GM19467 (cell line): ENCODE measurements at regions not wholly inside any gene's neighbourhood (a gene's known extent, or its start where the extent isn't known, plus 50 kb on each side); places are given as distances from the start of the nearest gene placed in this dataset.

Experiments
- ATAC-seq: cut with Tn5 transposase; IDR thresholded peaks from one replicate; pipeline ENCODE4 v1.9.1; 2021; ENCODE audit warnings: mild to moderate bottlenecking, moderate library complexity; ENCODE audit not compliant: unreplicated experiment

DNA sequence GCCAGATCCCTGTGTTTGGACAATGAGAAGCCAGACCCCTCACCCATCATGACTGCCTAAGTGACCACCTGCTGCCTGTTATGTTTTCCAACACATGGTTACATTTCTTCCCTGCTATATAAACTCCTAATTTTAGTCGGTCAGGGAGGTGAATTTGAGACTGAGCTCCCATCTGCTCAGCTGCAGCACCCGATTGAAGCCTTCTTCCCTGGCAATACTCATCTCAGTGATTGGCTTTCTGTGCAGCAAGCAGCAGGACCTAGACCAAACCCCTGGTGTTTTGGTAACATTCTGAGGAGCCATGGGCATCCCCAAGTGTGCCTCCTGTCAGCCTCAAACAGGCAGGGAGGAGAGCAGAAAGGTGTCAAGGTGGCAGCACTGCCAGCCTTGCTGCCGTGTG lies 141.2 kb downstream of the CD8B2 start:
- no peak for ATAC-seq

DNA sequence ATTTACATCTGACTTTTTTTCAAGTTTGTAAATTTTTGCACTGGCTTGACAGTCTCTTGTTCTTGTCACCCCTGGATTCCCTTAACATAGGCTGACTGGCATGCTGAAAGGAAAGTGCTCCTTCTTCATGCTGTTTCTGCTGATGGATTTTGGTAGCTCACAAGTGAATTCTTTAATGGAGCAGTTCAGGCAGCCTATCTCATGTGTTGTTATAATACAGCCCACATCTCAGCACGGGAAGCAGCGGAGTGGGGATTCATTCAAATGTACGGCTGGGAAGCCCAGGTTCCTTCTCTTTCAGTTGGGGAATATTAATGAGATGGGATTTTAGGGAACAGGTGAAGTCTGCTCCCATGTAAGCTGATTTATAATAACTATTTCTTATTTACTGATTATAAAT lies 142.8 kb downstream of the CD8B2 start:
- ATAC-seq, result no peak

DNA sequence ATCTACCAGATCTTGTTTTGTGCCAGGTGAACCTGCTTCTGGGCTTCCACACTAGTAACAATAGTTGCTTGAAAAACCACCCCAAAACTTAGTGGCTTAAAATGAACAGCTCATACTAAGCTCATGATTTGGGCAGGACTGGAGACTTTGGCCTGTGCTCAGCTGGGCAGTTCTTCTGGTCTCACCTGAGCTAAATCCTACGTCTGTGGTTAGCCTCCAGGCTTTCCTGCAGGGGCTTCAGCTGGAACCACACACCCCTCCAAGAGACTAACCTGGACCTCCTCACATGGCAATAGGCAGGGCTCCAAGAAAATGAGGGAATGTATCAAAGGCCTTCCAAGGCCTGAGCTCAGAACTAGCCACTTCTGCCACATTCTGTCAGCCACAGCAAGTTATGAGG lies 144.1 kb downstream of the CD8B2 start:
- ATAC-seq, result no peak

DNA sequence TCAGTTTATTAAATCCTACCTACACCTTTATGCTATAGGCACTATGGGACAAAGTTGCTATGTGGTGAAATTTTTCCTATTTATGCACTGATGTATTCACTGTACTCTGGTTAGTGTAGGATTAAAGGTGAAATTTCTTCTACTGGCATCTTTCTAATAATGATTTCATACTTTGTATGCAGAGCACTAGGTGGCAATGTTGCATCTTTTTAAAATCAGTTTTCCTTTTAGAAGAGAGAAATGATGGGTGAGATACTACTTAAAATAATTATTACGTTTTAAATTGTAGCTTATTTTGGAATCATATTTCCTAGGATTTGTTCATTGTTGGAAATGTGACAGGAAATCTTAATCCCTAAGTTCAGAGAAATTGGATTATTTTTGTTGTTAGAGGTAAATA lies 150.9 kb downstream of the CD8B2 start:
- no peak for ATAC-seq

DNA sequence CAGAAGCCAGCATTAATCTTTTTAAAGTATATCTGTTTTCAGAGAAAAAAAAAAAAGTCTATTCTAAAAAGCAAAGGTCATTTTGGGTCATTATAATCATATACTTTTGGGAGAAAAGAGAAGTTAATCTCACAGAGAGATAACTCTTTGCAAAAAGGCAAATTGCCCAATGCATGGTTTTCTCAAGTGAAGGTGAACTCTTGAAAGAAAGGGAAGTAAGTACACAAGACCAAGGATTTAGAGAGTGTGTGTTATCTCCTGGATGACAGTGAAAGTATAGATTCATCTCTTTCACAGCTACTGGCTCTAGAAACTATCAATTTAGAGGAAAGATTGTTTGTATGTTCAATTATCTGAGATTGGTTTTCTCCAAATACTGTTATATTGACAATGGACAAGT lies 151.4 kb downstream of the CD8B2 start:
- ATAC-seq, result no peak

DNA sequence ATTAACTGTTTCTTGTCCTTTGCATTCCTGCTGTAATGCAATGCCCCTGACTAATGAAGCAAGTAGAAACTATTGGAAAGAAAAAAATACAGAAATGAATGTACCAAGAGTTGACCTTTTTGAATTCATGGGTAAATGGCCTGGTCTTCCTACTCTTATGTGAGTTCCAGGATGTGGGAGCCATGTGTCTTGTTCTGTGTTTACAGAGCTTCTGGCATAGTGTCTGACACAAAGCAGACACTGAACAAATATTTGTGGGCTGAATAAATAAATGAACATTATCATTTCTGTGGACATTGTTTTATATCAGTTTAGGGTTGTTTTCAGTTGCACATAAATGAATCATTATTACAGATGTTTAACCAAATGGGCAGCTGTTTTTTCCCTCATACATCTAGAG lies 155.5 kb downstream of the CD8B2 start:
- no peak for ATAC-seq

DNA sequence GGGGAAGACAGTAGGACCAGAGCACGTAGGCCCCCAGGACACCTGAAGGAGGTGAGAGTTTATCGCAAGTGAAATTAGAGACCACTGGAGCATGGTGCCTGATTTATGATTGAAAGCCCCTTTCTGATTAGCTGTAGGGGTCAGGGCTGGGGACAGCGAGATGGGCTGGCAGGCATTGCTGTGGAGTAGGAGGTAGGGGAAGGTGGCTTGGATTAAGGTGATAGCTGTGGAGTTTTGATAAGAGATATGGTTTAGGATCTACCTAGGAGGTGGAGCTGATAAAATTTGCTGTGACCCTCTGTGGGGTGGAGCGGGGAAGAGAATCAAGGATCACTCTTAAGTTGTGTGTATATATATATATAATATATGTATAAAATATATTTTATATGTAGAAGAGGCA lies 157.5 kb downstream of the CD8B2 start:
- no peak for ATAC-seq

DNA sequence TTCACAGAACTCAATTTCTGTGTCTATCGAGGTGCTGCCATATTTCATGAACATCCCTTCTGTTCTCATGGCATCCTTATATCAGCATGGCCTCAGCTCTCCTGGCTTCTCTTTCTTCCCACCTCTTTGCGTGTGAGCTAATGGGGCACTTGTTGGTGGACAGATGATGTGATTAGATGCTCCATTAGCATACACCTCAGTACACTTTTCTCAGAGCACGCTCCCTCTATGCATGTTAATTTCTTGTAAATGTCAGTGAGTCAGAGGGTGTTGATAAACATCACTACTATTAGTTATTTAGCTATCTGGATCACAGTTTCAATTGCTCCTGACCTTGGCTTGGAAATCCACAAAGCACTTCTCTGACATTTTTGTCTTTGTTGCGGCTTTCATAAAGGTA lies 159.4 kb downstream of the CD8B2 start:
- ATAC-seq, result no peak

DNA sequence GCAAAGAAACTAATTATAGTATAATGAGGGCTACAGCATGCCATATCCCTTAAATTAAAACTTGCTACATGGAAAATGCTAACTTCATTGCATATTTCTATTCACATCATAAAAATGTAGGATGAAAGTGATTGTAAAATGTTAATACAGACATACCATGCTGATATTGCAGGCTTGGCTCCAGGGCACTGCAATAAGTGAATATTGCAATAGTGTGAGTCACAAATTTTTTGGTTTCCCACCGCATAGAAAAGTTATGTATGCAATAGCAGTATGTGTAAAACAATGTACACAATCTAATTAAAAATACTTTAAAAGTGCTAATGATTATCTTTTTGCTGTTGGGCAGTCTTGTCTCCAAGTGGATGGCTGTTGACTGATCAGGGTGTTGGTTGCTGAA lies 162.1 kb downstream of the CD8B2 start:
- no peak for ATAC-seq

DNA sequence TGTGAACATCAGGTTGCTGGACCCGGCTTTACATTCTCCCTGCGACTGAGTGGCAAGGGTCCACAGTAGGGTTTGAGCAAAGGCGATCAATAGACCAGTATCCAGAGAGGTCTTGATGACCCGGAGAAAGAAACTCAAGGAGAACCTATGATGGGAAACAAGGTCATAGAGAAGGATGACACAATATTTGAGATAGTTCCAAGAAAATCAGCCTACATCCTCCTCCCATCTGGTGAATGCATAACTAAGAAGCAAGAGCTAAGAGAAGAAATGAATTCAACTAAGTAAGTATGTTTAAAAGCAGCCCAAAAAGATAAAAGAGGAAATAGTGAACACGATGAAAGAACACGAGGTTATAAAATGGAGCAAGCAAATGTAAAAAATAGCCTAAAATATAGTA lies 166.3 kb downstream of the CD8B2 start:
- no peak for ATAC-seq

DNA sequence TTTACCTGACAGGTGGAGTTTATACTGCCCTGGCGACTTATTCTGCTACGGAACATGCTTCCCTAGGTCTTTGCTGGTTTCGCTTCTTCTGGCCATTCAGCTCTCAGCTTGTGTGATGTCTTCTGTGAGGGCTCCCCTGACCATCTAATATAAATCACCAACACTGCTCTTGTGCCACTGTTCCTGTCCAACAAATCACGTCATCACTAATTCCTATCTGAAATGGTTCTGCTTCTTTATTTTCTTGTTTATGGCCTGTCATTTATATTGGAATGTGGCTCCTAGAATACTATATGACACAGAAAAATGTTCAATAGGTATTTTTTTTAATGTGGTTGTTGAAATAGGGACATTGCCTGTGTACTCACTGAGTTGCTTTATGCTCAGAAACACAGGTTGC lies 171.5 kb downstream of the CD8B2 start:
- no peak for ATAC-seq

DNA sequence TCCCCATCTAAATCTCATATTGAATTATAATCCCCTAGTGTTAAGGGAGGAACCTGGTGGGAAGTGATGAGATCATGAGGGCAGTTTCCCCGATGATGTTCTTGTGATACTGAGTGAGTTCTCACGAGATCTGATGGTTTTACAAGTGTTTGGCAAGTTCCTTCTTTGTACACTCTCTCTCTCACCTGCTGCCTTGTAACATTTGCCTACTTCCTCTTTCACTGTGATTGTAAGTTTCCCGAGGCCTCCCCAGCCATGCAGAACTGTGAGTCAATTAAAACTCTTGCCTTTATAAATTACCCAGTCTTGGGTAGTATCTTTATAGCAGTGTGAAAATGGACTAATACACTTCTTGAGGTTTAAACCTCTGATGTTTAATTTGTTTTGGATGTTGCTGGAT lies 177.5 kb downstream of the CD8B2 start:
- no peak for ATAC-seq

DNA sequence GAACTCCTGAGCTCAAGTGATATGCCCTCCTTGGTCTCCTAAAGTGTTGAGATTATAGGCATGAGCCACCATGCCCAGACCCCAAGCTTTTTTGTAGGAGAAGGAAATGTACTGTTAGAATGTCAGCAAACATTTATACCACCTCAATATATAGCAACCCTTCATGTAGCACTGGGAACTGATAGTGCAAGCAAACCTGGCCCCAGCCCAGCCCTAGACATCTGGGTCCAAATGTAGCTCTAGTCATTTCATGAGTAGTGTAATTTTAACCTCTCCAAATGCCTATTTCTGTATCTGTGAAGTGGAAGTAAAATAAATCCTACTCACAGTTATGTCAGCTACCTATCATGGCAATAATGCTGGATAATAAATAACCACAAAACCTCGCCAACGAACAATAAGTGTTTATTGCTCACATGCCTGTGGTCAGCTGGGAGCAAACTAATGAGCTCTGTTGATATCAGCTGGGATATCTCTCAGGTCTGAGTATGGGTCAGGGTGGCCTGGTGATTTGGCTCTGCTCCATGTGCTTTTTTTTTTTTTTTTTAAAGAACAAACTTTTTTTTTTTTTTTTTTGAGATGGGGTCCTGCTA lies 180.4 kb downstream of the CD8B2 start:
- no peak for ATAC-seq

DNA sequence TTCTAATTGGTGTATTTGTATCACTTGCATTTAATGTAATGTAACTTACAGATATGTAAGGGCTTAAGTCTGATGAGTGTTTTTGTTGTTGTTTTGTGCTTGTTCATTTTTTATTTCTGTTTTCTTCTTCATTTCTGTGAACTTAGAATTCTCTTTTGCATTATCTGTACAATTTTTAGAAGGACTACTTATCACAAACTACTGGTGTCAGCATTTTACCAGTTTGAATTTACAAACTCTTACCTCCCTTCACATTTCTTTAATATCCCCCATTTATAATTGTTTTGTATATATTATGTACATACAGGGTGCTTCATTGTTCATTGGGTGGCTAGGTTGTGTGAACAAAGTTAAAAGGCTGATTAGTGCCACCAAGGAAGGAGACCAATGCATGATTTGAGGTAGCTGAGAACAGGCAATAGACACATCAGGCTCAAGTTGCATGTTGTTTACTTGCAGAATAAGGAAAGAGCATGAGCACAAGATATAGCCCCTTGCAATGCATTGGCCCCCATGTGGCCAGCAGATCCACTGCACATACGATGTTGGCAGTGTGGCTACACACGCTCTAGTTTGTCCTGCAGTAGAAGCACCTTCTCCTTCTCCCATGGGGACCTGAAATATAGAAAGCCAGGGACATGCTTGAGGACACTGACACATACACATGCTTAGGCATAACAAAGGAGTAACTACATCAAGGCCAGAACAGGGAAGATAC lies 198.2 kb downstream of the CD8B2 start:
- no peak for ATAC-seq

DNA sequence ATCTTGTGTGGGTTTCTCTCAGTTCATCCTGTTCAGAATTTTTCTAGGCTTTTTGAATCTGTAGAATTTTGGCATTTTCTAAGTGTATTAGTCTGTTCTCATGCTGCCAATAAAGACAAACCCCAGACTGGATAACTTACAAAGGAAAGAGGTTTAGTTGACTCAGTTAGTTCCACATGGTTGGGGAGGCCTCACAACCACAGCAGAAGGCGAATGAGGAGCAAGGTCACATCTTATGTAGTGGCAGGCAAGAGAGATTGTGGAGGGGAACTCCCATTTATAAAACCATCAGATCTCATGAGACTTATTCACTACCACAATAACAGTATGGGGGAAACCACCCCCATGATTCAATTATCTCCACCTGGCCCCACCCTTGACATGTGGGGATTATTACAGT lies 199.2 kb downstream of the ST6GAL2 start:
- ATAC-seq, result no peak

DNA sequence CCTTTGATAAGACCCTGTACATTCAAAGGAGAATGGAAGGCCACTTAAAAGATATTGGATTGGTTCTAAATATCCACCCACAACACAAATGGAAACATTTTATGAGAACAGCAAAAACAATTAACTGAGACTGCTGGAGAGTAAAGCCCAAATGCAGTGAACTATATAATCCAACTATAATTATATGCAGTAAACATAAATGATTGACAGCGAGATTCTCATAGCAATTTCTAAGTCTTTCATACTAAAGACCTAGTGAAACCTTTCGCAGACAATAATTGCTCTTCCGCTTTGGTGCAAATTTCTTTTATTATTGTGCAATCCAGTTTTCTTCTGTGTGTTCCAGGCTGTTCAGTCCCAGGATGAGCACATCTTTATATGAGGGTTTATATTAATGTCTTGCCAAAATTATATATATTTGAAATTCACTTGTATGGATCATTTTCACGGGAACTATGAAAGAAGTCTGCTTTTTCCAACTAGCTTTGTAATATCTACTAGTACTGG lies 190.9 kb downstream of the ST6GAL2 start:
- ATAC-seq, result no peak

DNA sequence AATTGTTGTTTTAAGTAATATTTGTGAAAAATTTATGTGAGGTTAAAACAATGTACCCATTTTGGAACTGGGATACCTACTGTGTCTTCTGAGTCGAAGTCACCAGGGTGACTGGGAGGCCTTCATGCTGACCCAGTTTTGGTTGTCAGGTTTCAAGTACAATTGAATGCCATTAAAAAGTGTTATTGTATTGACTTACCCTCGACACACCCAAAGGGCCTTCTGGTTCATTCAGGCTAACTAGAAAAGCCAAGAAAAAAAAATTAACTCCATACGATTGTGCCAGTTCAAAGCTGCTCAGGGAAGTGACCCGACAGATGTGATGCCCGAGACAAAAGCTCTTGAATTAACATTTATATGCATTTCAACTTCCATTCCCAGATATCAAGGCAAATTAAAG lies 190.0 kb downstream of the ST6GAL2 start:
- ATAC-seq, result no peak

DNA sequence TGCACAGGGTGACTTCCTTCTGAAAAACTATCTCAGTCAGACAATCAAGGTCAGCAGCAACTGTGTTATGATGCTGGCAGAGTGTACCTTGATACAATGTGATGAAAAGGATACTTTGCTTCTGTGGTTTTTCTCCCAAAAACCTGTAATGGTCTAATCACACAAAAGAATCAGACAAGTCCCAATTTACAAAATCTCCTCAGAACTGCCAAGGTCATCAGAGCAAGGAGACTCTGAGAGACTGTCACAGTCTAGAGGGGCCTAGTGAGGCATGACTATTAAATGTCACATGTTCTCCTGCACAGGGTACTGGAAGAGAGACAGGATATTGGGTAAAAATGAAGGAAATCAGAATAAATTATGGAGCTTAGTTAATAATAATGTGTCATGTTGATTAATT lies 185.4 kb downstream of the ST6GAL2 start:
- no peak for ATAC-seq

DNA sequence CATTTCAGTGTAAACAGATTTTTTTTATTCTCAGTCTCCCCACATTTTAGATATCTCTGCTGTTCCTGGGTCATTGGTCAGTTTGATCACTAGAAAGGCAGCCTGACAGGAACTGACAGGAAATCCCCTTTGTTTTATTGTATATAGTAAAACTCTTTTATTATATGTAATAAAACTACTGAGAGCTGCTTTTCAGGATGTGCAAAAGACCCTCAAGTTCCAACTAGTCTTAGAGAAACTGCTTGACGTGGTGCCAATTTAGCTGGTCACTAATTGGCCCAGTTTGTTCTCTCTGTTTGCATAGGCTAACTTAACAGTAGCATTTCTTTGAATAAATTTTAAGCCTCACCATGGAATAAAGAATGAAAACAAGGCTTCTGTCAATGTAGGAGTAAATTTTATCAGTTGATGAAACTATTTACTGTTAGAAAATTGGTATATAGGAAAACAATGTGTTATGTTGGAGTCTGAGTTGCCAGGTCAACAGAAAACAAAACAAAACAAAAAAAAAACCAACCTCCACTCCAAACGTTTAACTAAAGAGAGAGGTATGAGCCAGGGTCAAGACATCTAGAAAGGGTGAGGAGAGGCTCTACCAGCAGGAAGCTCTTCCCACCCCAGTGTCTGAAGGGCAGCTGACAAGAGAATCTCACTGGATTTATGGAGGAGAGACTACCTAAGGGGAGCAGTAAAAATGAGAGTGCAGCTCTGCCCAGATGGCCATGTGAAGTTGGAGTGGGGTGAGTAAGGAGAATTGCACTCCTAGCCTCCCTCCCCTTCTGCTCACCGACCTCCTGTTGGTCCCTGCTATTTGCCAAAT lies 184.6 kb downstream of the ST6GAL2 start:
- ATAC-seq, result no peak

DNA sequence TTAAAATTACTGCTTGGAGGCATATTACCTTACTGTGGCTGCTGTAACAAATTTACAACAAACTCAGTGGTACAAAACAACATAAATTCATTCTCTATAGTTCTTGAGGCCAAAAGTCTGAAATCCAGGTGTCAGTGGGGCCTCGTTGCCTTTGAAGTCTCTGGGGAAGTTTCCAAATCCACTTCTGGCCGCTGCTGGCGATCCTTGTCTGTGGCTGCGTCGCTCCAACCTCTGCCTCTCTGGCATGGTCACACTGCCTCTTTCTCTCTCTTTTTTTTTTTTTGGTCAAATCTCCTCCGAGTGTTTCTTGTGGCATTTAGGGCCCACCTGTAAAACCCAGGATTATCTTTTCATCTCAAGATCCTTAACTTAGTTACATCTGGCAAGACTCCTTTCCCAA lies 182.8 kb downstream of the ST6GAL2 start:
- ATAC-seq, result no peak

DNA sequence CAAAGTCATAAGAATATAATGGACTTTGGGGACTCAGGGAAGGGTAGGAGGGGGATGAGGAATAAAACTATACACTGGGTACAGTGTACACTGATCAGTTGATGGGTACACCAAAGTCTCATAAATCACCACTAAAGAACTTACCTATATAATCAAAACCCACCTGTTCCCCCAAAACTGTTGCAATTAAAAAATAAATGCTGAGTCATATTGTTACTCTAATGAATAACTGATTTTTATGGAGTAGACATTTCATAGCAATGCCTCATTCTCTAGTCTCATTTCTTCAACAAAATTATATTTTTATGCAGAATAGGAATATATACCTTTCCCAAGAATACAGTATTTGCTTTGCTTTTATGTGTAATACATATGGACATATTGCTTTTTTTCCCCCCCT lies 181.2 kb downstream of the ST6GAL2 start:
- ATAC-seq, result no peak

DNA sequence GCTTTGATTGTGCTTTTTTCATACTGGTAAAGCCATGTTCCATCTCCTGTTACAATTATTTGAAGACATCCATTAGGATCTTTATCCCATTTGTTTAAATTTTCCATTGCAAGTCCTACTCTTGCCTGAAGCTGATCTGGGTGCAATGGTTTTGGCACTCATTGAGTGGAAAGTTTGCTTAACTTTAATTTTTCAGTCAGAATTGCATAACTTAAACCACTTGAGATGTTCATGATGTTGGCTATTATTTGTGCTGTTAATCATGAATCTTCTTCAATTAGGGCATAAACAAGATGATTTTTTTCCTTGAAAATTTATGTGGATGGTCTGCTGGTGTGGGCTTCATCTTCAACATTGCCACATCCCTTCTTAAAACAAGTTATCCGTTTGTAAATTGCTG lies 180.1 kb downstream of the ST6GAL2 start:
- ATAC-seq, result no peak
